Thoracic aorta (tissue), 2 donors: ENCODE measurements at regions not wholly inside any gene's neighbourhood (a gene's known extent, or its start where the extent isn't known, plus 50 kb on each side); places are given as distances from the start of the nearest gene placed in this dataset.
"Not testable (repeated sequence)": the region's sequence is repeated elsewhere in the genome, so short reads cannot be mapped to it uniquely, and the experiment has no call there.

Experiments used
- ATAC-seq: fragments of 150-250 bp; one replicate; pipeline ENCODE4 v1.8.0; 2017; ENCODE audit warnings: low read depth; ENCODE audit not compliant: insufficient number of reproducible peaks, low FRiP score
- DNase-seq: peaks from one replicate; pipeline ENCODE4 v3.0.0-alpha.2; 2020; ENCODE audit warnings: low spot score
- H3K27ac ChIP-seq, 2 donors: fragments of 200-600 bp; sonication (generic); 1 replicate in 1 of 2; 2 replicates in 1 of 2; pipeline ENCODE4 v1.5.1; 2016; ENCODE audit warnings: mild to moderate bottlenecking in 2 of 2, moderate library complexity in 2 of 2
- H3K27me3 ChIP-seq: fragments of 200-600 bp; sonication (generic); replicated peaks from 2 replicates; pipeline ENCODE4 v1.6.0; 2016; ENCODE audit warnings: mild to moderate bottlenecking; ENCODE audit not compliant: insufficient read depth
- H3K36me3 ChIP-seq: fragments of 200-600 bp; sonication (generic); one replicate; pipeline ENCODE4 v1.5.1; 2016
- H3K4me1 ChIP-seq, 2 donors: fragments of 200-600 bp; sonication (generic); 1 replicate in 1 of 2; 2 replicates in 1 of 2; pipeline versions ENCODE4 v1.5.1 to v1.6.0; 2016; ENCODE audit warnings: low read depth in 2 of 2, mild to moderate bottlenecking in 1 of 2; ENCODE audit not compliant: control insufficient read depth in 1 of 2
- H3K4me3 ChIP-seq: fragments of 200-600 bp; sonication (generic); 2 replicates; pipeline ENCODE4 v1.5.1; 2016; ENCODE audit warnings: mild to moderate bottlenecking
- H3K9me3 ChIP-seq: fragments of 200-600 bp; sonication (generic); 2 replicates; pipeline ENCODE4 v1.5.1; 2016
- TF ChIP-seq, protein P1 (sequence below): fragments of 200-600 bp; sonication (generic); IDR thresholded peaks from one replicate; pipeline ENCODE4 v1.5.1; 2019; ENCODE audit warnings: antibody characterized with exemption

DNA sequence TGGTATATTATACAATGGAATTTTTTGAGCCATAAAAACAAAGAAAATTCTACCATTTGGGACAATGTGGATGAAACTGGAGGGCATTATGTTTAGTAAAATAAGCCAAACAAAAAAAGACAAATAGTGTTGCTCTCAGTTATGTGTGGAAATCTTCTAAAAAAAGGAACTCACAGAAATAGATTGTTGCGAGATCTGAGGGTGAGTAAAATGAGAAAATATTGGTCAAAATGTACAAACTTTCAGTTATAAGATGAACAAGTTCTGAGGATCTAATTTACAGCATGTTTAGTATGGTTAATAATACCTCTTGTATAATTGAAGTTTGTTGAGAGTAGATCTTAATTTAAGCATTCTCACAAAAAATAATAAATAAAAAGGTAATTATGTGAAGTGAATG lies 291.2 kb downstream of the KIF20B start:
- TF ChIP-seq, protein P1, sequence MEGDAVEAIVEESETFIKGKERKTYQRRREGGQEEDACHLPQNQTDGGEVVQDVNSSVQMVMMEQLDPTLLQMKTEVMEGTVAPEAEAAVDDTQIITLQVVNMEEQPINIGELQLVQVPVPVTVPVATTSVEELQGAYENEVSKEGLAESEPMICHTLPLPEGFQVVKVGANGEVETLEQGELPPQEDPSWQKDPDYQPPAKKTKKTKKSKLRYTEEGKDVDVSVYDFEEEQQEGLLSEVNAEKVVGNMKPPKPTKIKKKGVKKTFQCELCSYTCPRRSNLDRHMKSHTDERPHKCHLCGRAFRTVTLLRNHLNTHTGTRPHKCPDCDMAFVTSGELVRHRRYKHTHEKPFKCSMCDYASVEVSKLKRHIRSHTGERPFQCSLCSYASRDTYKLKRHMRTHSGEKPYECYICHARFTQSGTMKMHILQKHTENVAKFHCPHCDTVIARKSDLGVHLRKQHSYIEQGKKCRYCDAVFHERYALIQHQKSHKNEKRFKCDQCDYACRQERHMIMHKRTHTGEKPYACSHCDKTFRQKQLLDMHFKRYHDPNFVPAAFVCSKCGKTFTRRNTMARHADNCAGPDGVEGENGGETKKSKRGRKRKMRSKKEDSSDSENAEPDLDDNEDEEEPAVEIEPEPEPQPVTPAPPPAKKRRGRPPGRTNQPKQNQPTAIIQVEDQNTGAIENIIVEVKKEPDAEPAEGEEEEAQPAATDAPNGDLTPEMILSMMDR, result no peak
- Histone ChIP-seq H3K9me3 (no peaks in the 10 kb centered on the region), H3K36me3 (no peaks in the 10 kb centered on the region)

DNA sequence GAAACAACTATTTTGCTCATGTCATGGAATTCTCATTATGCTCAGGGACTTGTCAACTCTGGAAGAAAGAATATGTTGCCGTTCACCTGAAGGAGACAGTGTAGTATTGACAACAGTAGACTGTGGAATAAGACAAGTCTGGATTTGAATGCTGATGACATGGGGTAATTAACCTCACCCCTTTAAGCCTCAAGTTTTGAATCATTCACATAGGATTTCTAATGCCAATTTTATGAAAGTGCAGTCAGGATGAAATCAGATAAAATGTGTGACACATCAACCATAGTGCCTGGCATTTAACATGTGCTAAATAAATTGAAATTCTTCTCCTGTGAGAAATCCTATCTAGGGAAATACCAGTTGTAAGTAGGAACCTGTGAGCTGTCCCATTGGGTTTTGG lies 305.8 kb downstream of the KIF20B start:
- Histone ChIP-seq H3K9me3 (no peaks in the 10 kb centered on the region), H3K27me3 (no peaks in the 10 kb centered on the region), H3K36me3 (no peaks in the 10 kb centered on the region), H3K27ac (no peak overlapping the region), H3K4me1 (no peaks in the 10 kb centered on the region), H3K4me3 (no peak overlapping the region)
- ATAC-seq (no peak), DNase-seq (no peak)
- TF ChIP-seq, protein P1, result no peak

More for the DNA sequence above, 291.2 kb downstream of the KIF20B start:
- no peak overlapping the region for H3K27ac ChIP-seq
- ATAC-seq, result no peak
- DNase-seq, result no peak
- no peaks in the 10 kb centered on the region for H3K27me3 ChIP-seq
- no peak overlapping the region for H3K4me3 ChIP-seq
- H3K4me1 ChIP-seq, result no peaks in the 10 kb centered on the region

DNA sequence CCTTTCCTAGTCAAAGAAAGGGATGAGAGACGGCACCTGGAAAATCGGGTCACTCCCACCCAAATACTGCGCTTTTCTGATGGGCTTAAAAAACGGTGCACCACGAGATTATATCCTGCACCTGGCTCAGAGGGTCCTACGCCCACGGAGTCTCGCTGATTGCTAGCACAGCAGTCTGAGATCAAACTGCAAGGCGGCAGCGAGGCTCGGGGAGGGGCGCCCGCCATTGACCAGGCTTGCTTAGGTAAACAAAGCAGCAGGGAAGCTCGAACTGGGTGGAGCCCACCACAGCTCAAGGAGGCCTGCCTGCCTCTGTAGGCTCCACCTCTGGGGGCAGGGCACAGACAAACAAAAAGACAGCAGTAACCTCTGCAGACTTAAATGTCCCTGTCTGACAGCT lies 309.9 kb downstream of the KIF20B start:
- not testable (repeated sequence) for H3K4me1 ChIP-seq, H3K36me3 ChIP-seq, DNase-seq, H3K4me3 ChIP-seq, H3K27ac ChIP-seq, H3K9me3 ChIP-seq, H3K27me3 ChIP-seq, ATAC-seq

DNA sequence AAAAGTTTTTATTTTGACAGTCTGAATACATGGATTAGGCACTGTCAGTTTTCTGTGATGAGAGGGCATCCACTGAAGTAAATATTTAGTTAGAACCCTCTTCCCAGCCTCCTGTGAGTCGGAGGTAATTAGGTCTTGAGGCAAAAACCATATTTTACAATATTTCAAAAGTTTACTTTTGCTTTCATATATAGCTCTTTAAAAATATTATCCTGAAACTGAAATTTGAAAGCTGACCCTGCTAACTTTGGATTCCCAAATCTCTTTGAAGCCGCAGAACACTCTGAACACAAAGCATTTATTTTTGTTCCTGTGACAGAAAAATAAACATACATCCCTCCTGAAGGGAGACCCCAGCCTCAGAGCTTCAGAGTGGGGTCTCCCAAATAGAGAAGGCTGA lies 317.4 kb downstream of the KIF20B start:
- ATAC-seq, result no peak
- Histone ChIP-seq H3K9me3 (no peaks in the 10 kb centered on the region), H3K4me1 (peaks cover 0 to 5% of the 10 kb centered on the region in 2 donors), H3K27me3 (no peaks in the 10 kb centered on the region), H3K27ac (no peak overlapping the region), H3K4me3 (no peak overlapping the region), H3K36me3 (no peaks in the 10 kb centered on the region)
- TF ChIP-seq, protein P1, result no peak
- DNase-seq, result no peak

DNA sequence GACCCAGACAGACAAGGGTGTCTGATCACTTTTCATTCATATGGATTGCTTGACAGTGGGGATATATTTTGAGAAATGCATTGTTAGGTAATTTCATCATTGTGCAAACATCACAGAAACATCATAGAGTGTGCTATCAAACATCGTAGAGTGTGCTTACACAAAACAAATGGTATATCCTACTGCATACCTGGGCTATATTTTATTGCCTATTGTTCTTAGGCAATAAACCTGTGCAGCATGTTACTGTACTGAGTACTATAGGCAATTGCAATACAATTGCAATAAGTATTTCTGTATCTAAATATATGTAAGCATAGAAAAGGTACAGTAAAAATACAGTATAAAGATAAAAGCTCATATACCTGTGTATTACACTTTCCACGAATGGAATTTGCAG lies 319.1 kb downstream of the KIF20B start:
- no peak overlapping the region for H3K4me3 ChIP-seq
- H3K27ac ChIP-seq, result no peak overlapping the region
- H3K9me3 ChIP-seq, result no peaks in the 10 kb centered on the region
- no peaks in the 10 kb centered on the region for H3K27me3 ChIP-seq
- H3K36me3 ChIP-seq, result no peaks in the 10 kb centered on the region
- TF ChIP-seq, protein P1, result no peak
- H3K4me1 ChIP-seq, result peaks cover 10% of the 10 kb centered on the region in 2 donors
- no peak for ATAC-seq
- DNase-seq, result no peak

DNA sequence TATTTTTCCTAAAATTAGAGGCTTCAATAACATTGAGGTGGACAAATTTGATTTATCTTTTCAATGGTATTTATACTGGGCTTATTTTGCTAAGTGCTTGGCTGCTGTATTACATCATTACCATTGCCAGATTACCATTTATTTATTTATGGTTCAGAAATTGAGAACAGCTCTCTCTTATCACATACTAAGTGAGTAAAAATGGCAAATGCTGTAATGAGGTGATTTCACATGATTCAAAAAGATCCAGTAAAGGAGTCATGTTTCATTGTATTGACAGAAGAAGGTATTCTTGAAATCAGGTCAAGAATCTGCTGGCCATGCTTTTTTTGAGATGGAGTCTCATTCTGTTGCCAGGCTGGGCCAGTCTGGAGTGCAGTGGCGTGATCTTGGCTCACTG lies 322.6 kb downstream of the KIF20B start:
- H3K27me3 ChIP-seq, result no peaks in the 10 kb centered on the region
- H3K9me3 ChIP-seq, result no peaks in the 10 kb centered on the region
- H3K4me3 ChIP-seq, result no peak overlapping the region
- TF ChIP-seq, protein P1, result no peak
- peaks cover 10% of the 10 kb centered on the region in 2 donors for H3K4me1 ChIP-seq
- ATAC-seq, result peak; percentile 32
- H3K27ac ChIP-seq, result peak overlapping the region; percentile 62 to 72
- no peak for DNase-seq
- no peaks in the 10 kb centered on the region for H3K36me3 ChIP-seq
